Brain microvascular endothelial cell (primary cell): ENCODE measurements at regions not wholly inside any gene's neighbourhood (a gene's known extent, or its start where the extent isn't known, plus 50 kb on each side); places are given as distances from the start of the nearest gene placed in this dataset.

Experiments used
- DNase-seq: peaks from one replicate; pipeline ENCODE4 v3.0.0-alpha.2; 2020
- H3K27ac ChIP-seq: fragments of 250-450 bp; sonication (Bioruptor Pico); 2 replicates; pipeline ENCODE4 v1.5.1; 2020; ENCODE audit warnings: mild to moderate bottlenecking, moderate library complexity
- H3K27me3 ChIP-seq: fragments of 250-450 bp; sonication (Bioruptor Pico); replicated peaks from 2 replicates; pipeline ENCODE4 v1.5.1; 2020; ENCODE audit warnings: mild to moderate bottlenecking
- H3K36me3 ChIP-seq: fragments of 250-450 bp; sonication (Bioruptor Pico); replicated peaks from 2 replicates; pipeline ENCODE4 v1.5.1; 2020; ENCODE audit warnings: mild to moderate bottlenecking
- H3K4me3 ChIP-seq: 2 replicates; pipeline ENCODE4 v1.5.1; 2011; ENCODE audit warnings: low read depth, mild to moderate bottlenecking, control low read depth, low read length, moderate library complexity
- CTCF ChIP-seq: IDR thresholded peaks from 2 replicates; pipeline ENCODE4 v1.5.1; 2011; ENCODE audit warnings: low read depth, mild to moderate bottlenecking, moderate library complexity, low read length, control low read depth, inconsistent platforms; ENCODE audit errors: missing control alignments
- in situ Hi-C: cut with HindIII; loops from 2 replicates; pipeline ENCODE4 v1.10.0; 2017; ENCODE audit warnings: low sequenced_read_pairs, low pct_ligation_motif_present

- no peak for DNase-seq
- in situ Hi-C loops, result no loop called here
- no peak for TF ChIP-seq CTCF
- H3K4me3 ChIP-seq, result no peak overlapping the region
- no peaks in the 10 kb centered on the region for H3K27me3 ChIP-seq
- no peak overlapping the region for H3K27ac ChIP-seq
- H3K36me3 ChIP-seq, result no peaks in the 10 kb centered on the region
Observed at GRCh38 chr2:40507432-40507831, 55.5 kb upstream of the SLC8A1 start.

GRCh38 chr2:40510304-40510703 lies 58.4 kb upstream of the SLC8A1 start:
- no peaks in the 10 kb centered on the region for H3K36me3 ChIP-seq
- DNase-seq, result no peak
- in situ Hi-C loops, result no loop called here
- no peak overlapping the region for H3K27ac ChIP-seq
- H3K4me3 ChIP-seq, result no peak overlapping the region
- no peak for TF ChIP-seq CTCF
- no peaks in the 10 kb centered on the region for H3K27me3 ChIP-seq

GRCh38 chr2:40511661-40512213 lies 59.8 kb upstream of the SLC8A1 start:
- peak overlapping the region; percentile 26 for H3K4me3 ChIP-seq
- no peaks in the 10 kb centered on the region for H3K36me3 ChIP-seq
- DNase-seq, result peak; percentile 78
- TF ChIP-seq CTCF, result no peak
- in situ Hi-C loops, result no loop called here
- H3K27me3 ChIP-seq, result no peaks in the 10 kb centered on the region
- H3K27ac ChIP-seq, result peak overlapping the region; percentile 57

- no peaks in the 10 kb centered on the region for H3K27me3 ChIP-seq
- H3K27ac ChIP-seq, result peak overlapping the region; percentile 57
- in situ Hi-C loops, result no loop called here
- DNase-seq, result peak; percentile 34
- H3K4me3 ChIP-seq, result peak overlapping the region; percentile 15
- no peaks in the 10 kb centered on the region for H3K36me3 ChIP-seq
- no peak for TF ChIP-seq CTCF
Observed at GRCh38 chr2:40512256-40512655, 60.4 kb upstream of the SLC8A1 start.

GRCh38 chr2:40513201-40513600 lies 61.3 kb upstream of the SLC8A1 start:
- Histone ChIP-seq H3K36me3 (no peaks in the 10 kb centered on the region), H3K27ac (no peak overlapping the region), H3K4me3 (no peak overlapping the region), H3K27me3 (no peaks in the 10 kb centered on the region)
- DNase-seq, result no peak
- in situ Hi-C loops, result no loop called here
- no peak for TF ChIP-seq CTCF

- no peaks in the 10 kb centered on the region for H3K27me3 ChIP-seq
- no peak overlapping the region for H3K27ac ChIP-seq
- no peak overlapping the region for H3K4me3 ChIP-seq
- TF ChIP-seq CTCF, result no peak
- no peaks in the 10 kb centered on the region for H3K36me3 ChIP-seq
- DNase-seq, result no peak
- in situ Hi-C loops, result no loop called here
Observed at GRCh38 chr2:40516604-40517003, 64.7 kb upstream of the SLC8A1 start.
